KBM-7 (cell line): ENCODE measurements at regions not wholly inside any gene's neighbourhood (a gene's known extent, or its start where the extent isn't known, plus 50 kb on each side); places are given as distances from the start of the nearest gene placed in this dataset.
A peak's percentile ranks its signal among the peaks of the same experiment; 100 is the strongest.

Experiments used
- DNase-seq: peaks from one replicate; pipeline ENCODE4 v3.0.0-alpha.2; 2015
- in situ Hi-C: fragments of 300-500 bp; cut with MboI; formaldehyde crosslinking; loops from 2 replicates; pipeline ENCODE4 v1.14.3; 2020; ENCODE audit warnings: low sequenced_read_pairs, low pct_unique_long_range_greater_than_20kb, mixed read lengths

DNA sequence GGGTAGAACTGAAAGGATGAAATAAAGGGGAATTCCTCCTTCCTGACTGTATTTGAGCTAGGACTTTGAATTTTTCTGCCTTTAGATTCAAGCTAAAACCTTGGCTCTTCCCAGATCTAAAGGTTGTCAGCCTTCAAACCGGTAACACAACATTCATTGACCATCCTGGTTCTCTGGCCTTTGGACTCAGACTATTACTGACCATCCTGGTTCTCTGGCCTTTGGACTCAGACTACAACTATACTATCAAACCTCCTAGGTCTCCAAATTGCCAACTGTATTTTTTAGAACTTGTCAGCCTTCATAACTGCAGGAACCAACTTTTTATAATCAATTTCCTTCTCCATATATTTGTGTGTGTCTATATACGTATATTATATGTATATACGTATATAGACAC lies 140.6 kb upstream of the RBMY1B start:
- in situ Hi-C loops, result no loop called here
- DNase-seq, result no peak

GRCh38 chrY:21394116-21394515 lies 117.0 kb upstream of the RBMY1B start:
- in situ Hi-C loops, result no loop called here
- no peak for DNase-seq

DNA sequence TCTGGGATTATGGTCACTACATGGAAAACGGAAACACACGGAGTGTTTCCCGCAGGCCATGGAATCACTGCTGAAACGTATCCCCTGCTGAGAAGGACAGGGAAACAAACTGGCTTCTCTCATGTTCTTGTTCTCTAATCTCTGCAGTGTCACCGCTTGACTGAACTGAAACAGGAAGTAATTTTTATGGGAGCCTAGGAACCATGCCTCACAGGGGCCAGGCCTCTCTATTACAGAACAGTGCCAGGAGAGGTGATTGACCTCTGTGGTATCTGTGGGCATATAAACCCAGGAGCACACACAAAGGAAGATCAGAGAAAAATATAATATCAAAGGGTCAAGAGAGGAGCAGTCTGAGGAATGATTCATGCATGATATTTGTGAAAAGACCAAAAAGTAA lies 88.9 kb upstream of the RBMY1B start:
- DNase-seq, result peak; percentile 78
- in situ Hi-C loops, result no loop called here

- peak; percentile 51 for DNase-seq
- in situ Hi-C loops, result no loop called here
Measured at GRCh38 chrY:21440536-21440935, 70.6 kb upstream of the RBMY1B start.

DNA sequence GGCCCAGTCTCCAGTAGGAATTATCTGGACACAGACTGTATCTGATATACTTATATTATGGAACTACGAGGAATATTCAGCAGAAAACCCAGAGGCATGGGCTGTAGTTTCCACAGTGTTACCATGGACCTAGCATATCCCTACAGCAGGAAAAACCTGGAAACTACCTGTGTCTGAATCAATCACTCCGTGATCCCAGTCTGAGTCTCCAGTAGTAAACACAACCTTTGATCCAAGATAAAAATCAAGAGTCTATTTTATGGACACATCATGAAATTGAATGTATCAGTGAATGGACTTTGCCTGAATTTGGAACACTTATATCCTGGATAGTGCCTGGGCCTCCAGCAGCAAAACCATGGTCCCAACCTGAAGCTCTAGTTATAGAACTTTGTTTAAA lies 57.5 kb upstream of the RBMY1B start:
- in situ Hi-C loops, result no loop called here
- no peak for DNase-seq

GRCh38 chrY:21454133-21454532 lies 57.0 kb upstream of the RBMY1B start:
- in situ Hi-C loops, result no loop called here
- no peak for DNase-seq

- in situ Hi-C loops, result no loop called here
- no peak for DNase-seq
Measured at GRCh38 chrY:21459648-21460047, 51.5 kb upstream of the RBMY1B start.
